Gastrocnemius medialis (tissue), 4 donors: ENCODE measurements at regions not wholly inside any gene's neighbourhood (a gene's known extent, or its start where the extent isn't known, plus 50 kb on each side); places are given as distances from the start of the nearest gene placed in this dataset.

Experiments
- CTCF ChIP-seq, 5 experiments: fragments of 450-650 bp in 3 of 5; fragments of 200-600 bp in 2 of 5; sonication (generic) in 2 of 5; IDR thresholded peaks in 4 of 5; conservative IDR thresholded peaks in 1 of 5; 1 replicate in 4 of 5; 2 replicates in 1 of 5; pipeline ENCODE4 v1.5.1; 2016 to 2019; ENCODE audit warnings: antibody characterized with exemption in 5 of 5, mild to moderate bottlenecking in 3 of 5, moderate library complexity in 3 of 5
- POLR2A ChIP-seq, 2 donors: fragments of 450-650 bp; IDR thresholded peaks; one replicate each; pipeline ENCODE4 v1.6.1; 2017; ENCODE audit warnings: antibody characterized with exemption in 2 of 2, mild to moderate bottlenecking in 2 of 2, moderate library complexity in 2 of 2

GRCh38 chrX:101732870-101733269 is 73.2 kb upstream of the ARMCX2 start:
- no peak for TF ChIP-seq CTCF (IDR thresholded peaks at IDR 0.05 in 4 of 5, conservative IDR thresholded peaks at IDR 0.05 in 1 of 5)
- no peak for TF ChIP-seq POLR2A (IDR thresholded peaks at IDR 0.05)
